HCT116 (cell line): ENCODE measurements at regions not wholly inside any gene's neighbourhood (a gene's known extent, or its start where the extent isn't known, plus 50 kb on each side); places are given as distances from the start of the nearest gene placed in this dataset.

ENCODE experiments used
- CEBPB ChIP-seq: IDR thresholded peaks from 2 replicates; pipeline ENCODE4 v1.6.1; 2012; ENCODE audit warnings: low read depth
- CTCF ChIP-seq, 3 experiments: fragments of 200-600 bp in 1 of 3; sonication (generic) in 1 of 3; IDR thresholded peaks in 2 of 3; conservative IDR thresholded peaks in 1 of 3; 2 replicates each; pipeline ENCODE4 v1.5.1; 2012 to 2017; ENCODE audit warnings: low read depth in 2 of 3, low read length in 2 of 3, antibody characterized with exemption in 1 of 3, borderline replicate concordance in 1 of 3, control low read depth in 1 of 3, mild to moderate bottlenecking in 1 of 3, mixed read lengths in 1 of 3, mixed run types in 1 of 3, moderate library complexity in 1 of 3; ENCODE audit not compliant: insufficient read depth in 1 of 3
- EZH2phosphoT487 ChIP-seq: fragments of 200-600 bp; IDR thresholded peaks from 2 replicates; pipeline ENCODE4 v1.6.1; 2018; ENCODE audit warnings: antibody characterized with exemption, borderline replicate concordance
- POLR2AphosphoS5 ChIP-seq: IDR thresholded peaks from 2 replicates; pipeline ENCODE4 v1.6.1; 2011; ENCODE audit warnings: mild to moderate bottlenecking, low read depth, low read length, moderate library complexity
- ZNF274 ChIP-seq: fragments of 200-500 bp; sonication (Bioruptor generic); IDR thresholded peaks from 2 replicates; pipeline ENCODE4 v1.6.1; 2014; ENCODE audit warnings: mild to moderate bottlenecking, low read depth, low read length, inconsistent platforms

- no peak for TF ChIP-seq POLR2AphosphoS5
- TF ChIP-seq CEBPB = no peak
- no peak for TF ChIP-seq CTCF (IDR thresholded peaks at IDR 0.05 in 2 of 3, conservative IDR thresholded peaks at IDR 0.05 in 1 of 3; ENCODE audit: borderline replicate concordance in 1 of 3, insufficient read depth in 1 of 3, low read depth in 2 of 3, low read length in 2 of 3)
- TF ChIP-seq EZH2phosphoT487 = no peak
- no peak for TF ChIP-seq ZNF274
These were observed 159.2 kb upstream of the CPEB2 start for GRCh38 chr4:14842964-14843630.
